Sigmoid colon (tissue), 6 donors: ENCODE measurements at regions not wholly inside any gene's neighbourhood (a gene's known extent, or its start where the extent isn't known, plus 50 kb on each side); places are given as distances from the start of the nearest gene placed in this dataset.

ENCODE experiments used
- DNase-seq: peaks from one replicate; pipeline ENCODE4 v3.0.0-alpha.2; 2019
- H3K27ac ChIP-seq, 4 donors: fragments of 200-600 bp; sonication (generic); one replicate each; pipeline ENCODE4 v1.5.1; 2016 to 2019; ENCODE audit warnings: mild to moderate bottlenecking in 1 of 4
- H3K27me3 ChIP-seq, 3 donors: fragments of 200-600 bp; sonication (generic); one replicate each; pipeline ENCODE4 v1.5.1; 2019; ENCODE audit warnings: mild to moderate bottlenecking in 1 of 3
- H3K36me3 ChIP-seq, 4 donors: fragments of 200-600 bp; sonication (generic); one replicate each; pipeline ENCODE4 v1.5.1; 2016 to 2019
- H3K4me1 ChIP-seq, 4 donors: fragments of 200-600 bp; sonication (generic); one replicate each; pipeline ENCODE4 v1.5.1; 2017 to 2019
- H3K4me3 ChIP-seq, 4 donors: fragments of 200-600 bp; sonication (generic); one replicate each; pipeline ENCODE4 v1.5.1; 2017 to 2019; ENCODE audit warnings: mild to moderate bottlenecking in 2 of 4, moderate library complexity in 1 of 4
- H3K9me3 ChIP-seq, 4 donors: fragments of 200-600 bp in 3 of 4; sonication (generic) in 3 of 4; one replicate each; pipeline versions ENCODE4 v1.5.1 to v1.6.1; 2013 to 2019
- EP300 ChIP-seq, 4 donors: sonication (generic); formaldehyde crosslinking; IDR thresholded peaks; one replicate each; pipeline ENCODE4 v1.6.1; 2017; ENCODE audit warnings: antibody characterized with exemption in 4 of 4
- POLR2A ChIP-seq, 2 donors: fragments of 450-650 bp; IDR thresholded peaks; one replicate each; pipeline ENCODE4 v1.6.1; 2016; ENCODE audit warnings: antibody characterized with exemption in 2 of 2, mild to moderate bottlenecking in 2 of 2, moderate library complexity in 2 of 2
- POLR2AphosphoS5 ChIP-seq, 4 donors: sonication (generic); formaldehyde crosslinking; IDR thresholded peaks; one replicate each; pipeline ENCODE4 v1.6.1; 2017; ENCODE audit warnings: antibody characterized with exemption in 4 of 4
- WGBS, 2 donors: extraction: QIAGEN DNeasy Blood & Tissue Kit; methylation state at CpG; one replicate each; pipeline ENCODE4 v1.1.7; 2013; 5-methylcytosine and 5-hydroxymethylcytosine counted together
- intact Hi-C: fragments of 100-400 bp; cut with DNase I; formaldehyde crosslinking; loops from one replicate; pipeline ENCODE4 v1.15.1; 2023
- TF ChIP-seq, protein P1 (sequence below), 4 experiments: fragments of 450-650 bp in 3 of 4; fragments of 200-600 bp in 1 of 4; IDR thresholded peaks; one replicate each; pipeline ENCODE4 v1.5.1; 2016 to 2019; ENCODE audit warnings: antibody characterized with exemption in 4 of 4, mild to moderate bottlenecking in 3 of 4, moderate library complexity in 2 of 4
- donor health status: healthy with polysubstance abuse.
- donor health status: healthy.

DNA sequence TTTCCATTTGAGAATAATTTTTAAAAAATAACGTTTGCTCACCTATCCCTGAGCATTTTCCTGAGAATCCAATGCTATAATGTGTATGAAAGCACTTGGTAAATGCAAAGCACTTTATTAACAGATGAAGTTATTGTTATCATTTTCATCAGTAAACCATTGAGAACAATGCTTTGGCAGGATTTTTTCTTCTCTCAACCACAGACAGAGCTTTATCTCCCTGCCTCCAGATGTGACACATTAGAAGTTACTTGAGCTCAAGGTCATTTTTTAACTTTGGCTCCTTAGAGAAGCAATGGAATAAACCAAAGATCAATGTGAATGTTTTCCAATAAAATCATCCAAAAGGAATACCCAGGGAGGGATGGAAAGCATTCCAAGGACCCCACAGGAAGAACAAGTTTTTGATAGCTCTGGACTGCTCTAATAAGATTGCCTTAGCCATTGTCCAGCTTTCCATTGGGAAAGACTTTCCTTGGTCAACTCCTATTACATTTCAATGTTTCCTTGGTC lies 118.9 kb upstream of the NT5C1B start:
- DNase-seq = no peak
- H3K9me3 ChIP-seq = no peaks in the 10 kb centered on the region
- 35 to 42% methylated on average over 1 of the region's 1 CpG for WGBS, 2 donors
- H3K4me1 ChIP-seq = no peaks in the 10 kb centered on the region
- H3K27me3 ChIP-seq = no peaks in the 10 kb centered on the region
- no peak overlapping the region for H3K4me3 ChIP-seq
- H3K27ac ChIP-seq = no peak overlapping the region
- TF ChIP-seq POLR2A (IDR thresholded peaks at IDR 0.05) = no peak
- TF ChIP-seq EP300 (IDR thresholded peaks at IDR 0.05) = no peak
- TF ChIP-seq POLR2AphosphoS5 (IDR thresholded peaks at IDR 0.05) = no peak
- TF ChIP-seq, protein P1, sequence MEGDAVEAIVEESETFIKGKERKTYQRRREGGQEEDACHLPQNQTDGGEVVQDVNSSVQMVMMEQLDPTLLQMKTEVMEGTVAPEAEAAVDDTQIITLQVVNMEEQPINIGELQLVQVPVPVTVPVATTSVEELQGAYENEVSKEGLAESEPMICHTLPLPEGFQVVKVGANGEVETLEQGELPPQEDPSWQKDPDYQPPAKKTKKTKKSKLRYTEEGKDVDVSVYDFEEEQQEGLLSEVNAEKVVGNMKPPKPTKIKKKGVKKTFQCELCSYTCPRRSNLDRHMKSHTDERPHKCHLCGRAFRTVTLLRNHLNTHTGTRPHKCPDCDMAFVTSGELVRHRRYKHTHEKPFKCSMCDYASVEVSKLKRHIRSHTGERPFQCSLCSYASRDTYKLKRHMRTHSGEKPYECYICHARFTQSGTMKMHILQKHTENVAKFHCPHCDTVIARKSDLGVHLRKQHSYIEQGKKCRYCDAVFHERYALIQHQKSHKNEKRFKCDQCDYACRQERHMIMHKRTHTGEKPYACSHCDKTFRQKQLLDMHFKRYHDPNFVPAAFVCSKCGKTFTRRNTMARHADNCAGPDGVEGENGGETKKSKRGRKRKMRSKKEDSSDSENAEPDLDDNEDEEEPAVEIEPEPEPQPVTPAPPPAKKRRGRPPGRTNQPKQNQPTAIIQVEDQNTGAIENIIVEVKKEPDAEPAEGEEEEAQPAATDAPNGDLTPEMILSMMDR (IDR thresholded peaks at IDR 0.05) = no peak
- no peaks in the 10 kb centered on the region for H3K36me3 ChIP-seq
- intact Hi-C loops = no loop called here

DNA sequence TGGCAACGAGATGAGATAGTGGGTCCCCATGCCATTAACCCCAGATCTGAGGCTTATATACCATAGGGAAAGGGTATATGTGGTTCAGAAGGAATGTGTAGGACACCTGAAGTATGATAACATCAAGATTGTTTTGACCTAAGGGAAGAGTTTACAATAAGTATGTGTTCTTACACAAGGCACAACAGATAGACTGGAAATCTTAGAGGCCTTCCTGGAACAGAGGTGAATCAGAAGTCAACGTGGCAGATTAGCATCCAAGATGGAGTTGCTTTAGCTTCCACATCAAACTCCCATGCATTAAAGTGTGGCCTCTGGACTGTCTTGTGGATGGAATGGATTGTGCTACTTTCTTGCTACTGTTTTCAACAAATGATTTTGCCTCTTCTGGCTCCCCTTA lies 116.6 kb upstream of the NT5C1B start:
- Histone ChIP-seq H3K4me1 (no peaks in the 10 kb centered on the region), H3K36me3 (no peaks in the 10 kb centered on the region), H3K27ac (no peak overlapping the region), H3K27me3 (no peaks in the 10 kb centered on the region), H3K9me3 (no peaks in the 10 kb centered on the region), H3K4me3 (no peak overlapping the region)
- no peak for DNase-seq
- WGBS, 2 donors = 89 to 93% methylated on average over 2 of the region's 2 CpGs
- TF ChIP-seq, protein P1 (IDR thresholded peaks at IDR 0.05) = no peak
- no peak for TF ChIP-seq EP300 (IDR thresholded peaks at IDR 0.05)
- intact Hi-C loops = no loop called here

DNA sequence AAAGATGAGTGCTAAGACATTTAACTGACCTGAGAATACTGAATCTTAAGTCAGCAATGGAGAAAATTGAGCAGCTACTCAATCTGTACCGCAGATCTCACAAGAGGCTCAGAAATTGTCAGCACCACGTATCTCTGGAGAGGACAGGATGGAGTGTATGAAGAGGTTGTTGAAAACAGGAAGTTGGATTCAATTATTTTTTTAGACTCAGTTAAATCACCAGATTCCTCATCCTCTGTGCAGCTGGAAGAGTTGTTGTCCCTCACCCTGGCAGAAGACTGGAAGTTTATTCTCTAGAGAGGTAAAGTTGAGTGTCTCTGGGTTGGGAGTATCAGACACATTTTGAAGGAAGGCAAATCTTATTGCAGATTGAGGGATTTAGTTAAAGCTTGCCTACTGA lies 114.9 kb upstream of the NT5C1B start:
- no peaks in the 10 kb centered on the region for H3K4me1 ChIP-seq
- WGBS, 2 donors = 74 to 81% methylated on average over 2 of the region's 2 CpGs

DNA sequence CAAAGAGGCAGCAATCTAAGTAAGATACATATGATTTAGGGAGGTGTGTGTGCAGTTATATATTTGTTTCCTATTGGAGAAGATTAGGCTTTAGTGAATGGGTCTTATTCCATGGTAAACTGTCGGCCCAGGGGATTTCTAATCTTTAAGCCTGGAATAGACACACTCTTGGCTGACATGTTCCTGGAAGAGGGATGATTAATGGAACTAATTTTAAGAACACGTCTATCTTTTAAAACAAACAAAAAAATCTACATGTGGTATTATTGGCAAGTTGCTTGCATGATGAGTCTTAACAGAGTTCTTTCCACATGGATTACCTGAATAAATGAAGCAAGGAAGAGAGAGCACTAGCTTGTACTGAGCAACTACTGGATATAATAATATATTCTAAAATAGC lies 114.2 kb upstream of the NT5C1B start:
- no peak for TF ChIP-seq POLR2AphosphoS5 (IDR thresholded peaks at IDR 0.05)
- no peak for TF ChIP-seq EP300 (IDR thresholded peaks at IDR 0.05)
- TF ChIP-seq, protein P1 (IDR thresholded peaks at IDR 0.05) = no peak
- TF ChIP-seq POLR2A (IDR thresholded peaks at IDR 0.05) = no peak
- H3K4me3 ChIP-seq = no peak overlapping the region
- H3K27ac ChIP-seq = no peak overlapping the region
- H3K27me3 ChIP-seq = no peaks in the 10 kb centered on the region
- H3K4me1 ChIP-seq = no peaks in the 10 kb centered on the region
- H3K9me3 ChIP-seq = no peaks in the 10 kb centered on the region
- WGBS, 2 donors = 82 to 91% methylated on average over 2 of the region's 2 CpGs
- intact Hi-C loops = no loop called here
- H3K36me3 ChIP-seq = no peaks in the 10 kb centered on the region
- no peak for DNase-seq

More for the DNA sequence above, 114.9 kb upstream of the NT5C1B start:
- Histone ChIP-seq H3K4me3 (no peak overlapping the region), H3K9me3 (no peaks in the 10 kb centered on the region), H3K36me3 (no peaks in the 10 kb centered on the region), H3K27me3 (no peaks in the 10 kb centered on the region), H3K27ac (no peak overlapping the region)
- DNase-seq = no peak
- intact Hi-C loops = no loop called here
- no peak for TF ChIP-seq POLR2A (IDR thresholded peaks at IDR 0.05)
- TF ChIP-seq EP300 (IDR thresholded peaks at IDR 0.05) = no peak
- TF ChIP-seq, protein P1 (IDR thresholded peaks at IDR 0.05) = no peak
- no peak for TF ChIP-seq POLR2AphosphoS5 (IDR thresholded peaks at IDR 0.05)

DNA sequence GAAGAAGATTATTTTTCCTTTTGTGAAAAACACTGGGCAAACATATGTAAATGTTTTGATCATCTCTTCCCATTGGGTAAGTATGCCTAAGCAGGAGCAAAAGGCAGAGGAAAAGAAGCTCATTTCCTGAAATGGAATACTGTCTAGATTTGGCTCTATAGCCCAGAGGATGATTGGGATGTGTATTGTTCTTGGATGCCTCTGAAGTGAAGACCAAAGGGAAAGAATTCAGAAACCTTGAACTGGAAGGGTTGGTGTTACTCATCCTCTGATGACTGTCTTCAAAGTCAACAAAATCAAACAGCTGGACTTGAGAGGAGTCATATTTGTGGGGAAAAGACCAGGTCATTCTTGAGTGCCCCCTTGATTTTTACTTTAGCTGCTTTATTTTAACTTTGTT lies 112.6 kb upstream of the NT5C1B start:
- intact Hi-C loops = no loop called here

More for the DNA sequence above, 112.6 kb upstream of the NT5C1B start:
- no peak overlapping the region for H3K4me3 ChIP-seq
- H3K4me1 ChIP-seq = no peaks in the 10 kb centered on the region
- no peaks in the 10 kb centered on the region for H3K36me3 ChIP-seq
- no peaks in the 10 kb centered on the region for H3K27me3 ChIP-seq
- no peaks in the 10 kb centered on the region for H3K9me3 ChIP-seq
- H3K27ac ChIP-seq = no peak overlapping the region
- TF ChIP-seq EP300 (IDR thresholded peaks at IDR 0.05) = no peak
- no peak for TF ChIP-seq POLR2A (IDR thresholded peaks at IDR 0.05)
- no peak for DNase-seq
